T-helper 17 cell (primary cell): ENCODE measurements at regions not wholly inside any gene's neighbourhood (a gene's known extent, or its start where the extent isn't known, plus 50 kb on each side); places are given as distances from the start of the nearest gene placed in this dataset.

Experiments used
- ATAC-seq: fragments of 150-1000 bp; cut with Tn5 transposase; 2 replicates; pipeline ENCODE4 v1.10.0; 2021; ENCODE audit warnings: mild to moderate bottlenecking, moderate library complexity
- DNase-seq, 3 donors: peaks; one replicate each; pipeline versions ENCODE4 v3.0.0 to v3.0.0-alpha.2; 2020 to 2021
- H3K9me3 ChIP-seq: one replicate; pipeline ENCODE4 v1.7.0; 2013; ENCODE audit warnings: low read length, mild to moderate bottlenecking; ENCODE audit not compliant: control insufficient read depth, poor library complexity, severe bottlenecking
- H3K27ac Mint-ChIP-seq: one replicate; pipeline ENCODE4 v1.8.0; 2022; ENCODE audit warnings: mild to moderate bottlenecking, moderate library complexity, mixed read lengths
- H3K27me3 Mint-ChIP-seq: one replicate; pipeline ENCODE4 v1.8.0; 2022; ENCODE audit warnings: mixed read lengths
- H3K36me3 Mint-ChIP-seq: one replicate; pipeline ENCODE4 v1.8.0; 2022; ENCODE audit warnings: low read depth, mixed read lengths
- H3K4me1 Mint-ChIP-seq: one replicate; pipeline ENCODE4 v1.8.0; 2022; ENCODE audit warnings: mild to moderate bottlenecking, mixed read lengths
- H3K4me3 Mint-ChIP-seq: one replicate; pipeline ENCODE4 v1.8.0; 2022; ENCODE audit warnings: mild to moderate bottlenecking, moderate library complexity, mixed read lengths

DNA sequence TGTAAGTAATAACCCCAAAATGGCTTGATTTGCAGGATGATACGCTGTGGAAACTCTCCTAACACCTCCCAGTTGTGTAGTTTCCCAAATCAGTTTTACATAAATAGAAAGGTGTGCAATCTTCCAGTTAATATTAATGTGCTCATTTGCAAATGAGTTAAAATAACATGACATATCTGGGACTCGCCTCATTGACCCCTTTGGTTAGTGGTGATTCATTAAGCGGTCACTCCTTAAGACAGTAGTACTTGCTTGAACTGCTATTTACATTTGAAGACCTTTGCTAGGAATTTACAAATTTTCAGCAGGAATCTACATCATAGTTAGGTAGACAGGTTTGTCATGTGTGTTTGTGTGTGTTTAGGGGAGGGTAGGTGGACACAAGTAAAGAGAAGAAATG, 1367.7 kb upstream of the CELF4 start:
- H3K27ac Mint-ChIP-seq = no peak overlapping the region
- no peaks in the 10 kb centered on the region for H3K27me3 Mint-ChIP-seq
- no peaks in the 10 kb centered on the region for H3K4me1 Mint-ChIP-seq

GRCh38 chr18:38932752-38933151, 1367.2 kb upstream of the CELF4 start:
- no peaks in the 10 kb centered on the region for H3K9me3 ChIP-seq
- H3K4me3 Mint-ChIP-seq = no peak overlapping the region
- no peak overlapping the region for H3K27ac Mint-ChIP-seq
- DNase-seq (no peak), ATAC-seq (no peak)
- no peaks in the 10 kb centered on the region for H3K27me3 Mint-ChIP-seq
- H3K36me3 Mint-ChIP-seq = no peaks in the 10 kb centered on the region
- no peaks in the 10 kb centered on the region for H3K4me1 Mint-ChIP-seq

More for the DNA sequence above, 1367.7 kb upstream of the CELF4 start:
- no peak for DNase-seq
- ATAC-seq = no peak
- no peaks in the 10 kb centered on the region for H3K36me3 Mint-ChIP-seq
- no peaks in the 10 kb centered on the region for H3K9me3 ChIP-seq
- no peak overlapping the region for H3K4me3 Mint-ChIP-seq

- H3K27ac Mint-ChIP-seq = no peak overlapping the region
- H3K36me3 Mint-ChIP-seq = no peaks in the 10 kb centered on the region
- ATAC-seq (no peak), DNase-seq (no peak)
- no peak overlapping the region for H3K4me3 Mint-ChIP-seq
- H3K27me3 Mint-ChIP-seq = no peaks in the 10 kb centered on the region
- no peaks in the 10 kb centered on the region for H3K9me3 ChIP-seq
- no peaks in the 10 kb centered on the region for H3K4me1 Mint-ChIP-seq
Observed at GRCh38 chr18:38931754-38932050, 1366.1 kb upstream of the CELF4 start.

DNA sequence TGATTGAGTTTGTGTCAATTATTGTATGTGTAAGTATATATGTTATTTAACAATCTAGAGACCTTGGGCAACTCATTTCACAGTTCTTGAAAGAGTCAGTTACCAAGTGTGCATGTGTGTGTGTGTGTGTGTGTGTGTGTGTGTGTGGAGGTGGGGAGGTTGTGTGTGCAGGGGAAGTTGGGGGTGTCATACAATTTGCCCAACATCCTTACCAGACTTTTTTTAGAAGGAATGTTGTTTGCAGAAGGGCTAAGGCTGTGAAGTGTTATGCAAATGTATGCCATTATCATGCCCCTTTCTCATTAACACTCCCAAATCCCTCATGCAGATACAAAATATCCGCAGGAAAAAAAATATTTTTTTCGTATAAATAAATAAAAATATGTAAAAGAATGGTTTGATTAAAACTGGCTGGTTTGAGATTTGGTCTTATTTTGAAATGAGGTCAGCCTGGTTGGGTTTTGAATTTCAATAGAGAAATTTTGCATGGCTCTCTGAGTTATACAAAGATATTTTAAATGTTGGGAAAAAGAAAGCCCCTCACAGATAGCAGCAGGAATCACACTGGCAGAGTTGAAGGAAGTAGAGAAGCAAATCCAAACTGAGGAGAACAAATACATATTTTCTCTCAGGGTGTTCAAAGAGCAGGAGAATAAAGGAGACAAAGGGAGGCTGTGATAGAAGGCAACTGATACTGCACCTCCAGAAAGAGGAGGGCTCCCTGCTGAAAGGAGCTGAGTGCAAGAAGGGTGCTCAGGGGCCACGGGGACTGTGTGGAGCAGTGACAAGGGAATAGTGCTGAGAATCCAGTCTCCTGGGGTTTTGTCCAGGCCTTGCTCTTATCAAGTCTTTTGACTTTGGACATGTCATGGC, 1365.5 kb upstream of the CELF4 start:
- no peaks in the 10 kb centered on the region for H3K9me3 ChIP-seq
- Mint-ChIP-seq H3K4me3 (no peak overlapping the region), H3K36me3 (no peaks in the 10 kb centered on the region), H3K4me1 (no peaks in the 10 kb centered on the region), H3K27ac (no peak overlapping the region), H3K27me3 (no peaks in the 10 kb centered on the region)
- DNase-seq = no peak
- ATAC-seq = no peak

- no peaks in the 10 kb centered on the region for H3K4me1 Mint-ChIP-seq
- no peaks in the 10 kb centered on the region for H3K36me3 Mint-ChIP-seq
- no peaks in the 10 kb centered on the region for H3K9me3 ChIP-seq
- ATAC-seq = no peak
- peaks cover 5% of the 10 kb centered on the region for H3K27me3 Mint-ChIP-seq
- H3K4me3 Mint-ChIP-seq = no peak overlapping the region
- H3K27ac Mint-ChIP-seq = no peak overlapping the region
- no peak for DNase-seq
Observed at GRCh38 chr18:38923540-38923939, 1357.9 kb upstream of the CELF4 start.

- no peaks in the 10 kb centered on the region for H3K36me3 Mint-ChIP-seq
- H3K4me1 Mint-ChIP-seq = no peaks in the 10 kb centered on the region
- H3K27me3 Mint-ChIP-seq = peaks cover 5% of the 10 kb centered on the region
- ATAC-seq (no peak), DNase-seq (no peak)
- H3K27ac Mint-ChIP-seq = no peak overlapping the region
- H3K9me3 ChIP-seq = no peaks in the 10 kb centered on the region
- H3K4me3 Mint-ChIP-seq = no peak overlapping the region
Observed at GRCh38 chr18:38923126-38923525, 1357.5 kb upstream of the CELF4 start.

DNA sequence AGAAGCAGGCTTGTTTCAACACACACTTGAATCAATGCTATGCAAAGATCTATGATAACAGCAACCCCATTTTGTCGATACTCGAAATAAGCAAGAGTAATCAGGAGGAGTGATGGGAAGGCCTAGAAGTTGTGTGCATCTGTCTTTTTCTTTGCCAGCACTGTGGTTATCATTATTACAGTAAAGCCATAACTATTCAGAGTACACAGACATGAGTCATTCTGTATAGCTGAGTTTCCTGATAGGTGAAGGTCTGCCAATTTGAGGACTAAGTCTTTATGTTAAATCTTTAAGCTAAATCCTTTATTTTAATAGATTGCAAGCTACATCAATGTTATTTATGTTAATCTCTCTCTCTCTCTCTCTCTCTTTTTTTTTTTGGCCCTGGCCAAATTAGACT, 1344.4 kb upstream of the CELF4 start:
- H3K27me3 Mint-ChIP-seq = no peaks in the 10 kb centered on the region
- no peaks in the 10 kb centered on the region for H3K36me3 Mint-ChIP-seq
- H3K4me3 Mint-ChIP-seq = no peak overlapping the region
- no peak overlapping the region for H3K27ac Mint-ChIP-seq
- H3K4me1 Mint-ChIP-seq = no peaks in the 10 kb centered on the region
- no peaks in the 10 kb centered on the region for H3K9me3 ChIP-seq
- no peak for DNase-seq
- ATAC-seq = no peak

DNA sequence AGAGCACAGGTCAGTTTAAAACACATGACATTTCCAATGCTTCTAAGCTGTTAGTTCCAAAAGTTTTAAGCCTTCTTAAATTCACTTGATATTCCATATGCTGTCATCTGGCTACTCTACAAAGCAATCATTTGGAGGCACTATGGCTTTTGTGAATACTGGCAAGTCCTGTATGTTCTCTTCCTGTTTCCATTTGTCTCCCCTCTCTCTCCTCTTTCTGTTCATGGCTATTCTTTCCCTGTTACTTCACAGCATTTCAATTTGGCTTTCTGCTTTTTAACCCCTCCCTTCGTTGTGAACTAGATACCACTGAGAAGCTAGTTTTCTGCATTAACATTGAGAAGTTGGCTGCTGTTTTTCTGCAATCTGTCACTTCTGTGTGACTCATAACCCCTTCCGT, 1337.2 kb upstream of the CELF4 start:
- H3K27me3 Mint-ChIP-seq = no peaks in the 10 kb centered on the region
- H3K27ac Mint-ChIP-seq = no peak overlapping the region
- no peaks in the 10 kb centered on the region for H3K4me1 Mint-ChIP-seq
- H3K9me3 ChIP-seq = no peaks in the 10 kb centered on the region
- no peak for ATAC-seq
- no peak overlapping the region for H3K4me3 Mint-ChIP-seq
- H3K36me3 Mint-ChIP-seq = no peaks in the 10 kb centered on the region
- no peak for DNase-seq

- ATAC-seq = no peak
- Mint-ChIP-seq H3K27ac (no peak overlapping the region), H3K4me3 (no peak overlapping the region), H3K4me1 (no peaks in the 10 kb centered on the region), H3K27me3 (no peaks in the 10 kb centered on the region), H3K36me3 (no peaks in the 10 kb centered on the region)
- H3K9me3 ChIP-seq = no peaks in the 10 kb centered on the region
- no peak for DNase-seq
Observed at GRCh38 chr18:38900445-38900844, 1334.8 kb upstream of the CELF4 start.

DNA sequence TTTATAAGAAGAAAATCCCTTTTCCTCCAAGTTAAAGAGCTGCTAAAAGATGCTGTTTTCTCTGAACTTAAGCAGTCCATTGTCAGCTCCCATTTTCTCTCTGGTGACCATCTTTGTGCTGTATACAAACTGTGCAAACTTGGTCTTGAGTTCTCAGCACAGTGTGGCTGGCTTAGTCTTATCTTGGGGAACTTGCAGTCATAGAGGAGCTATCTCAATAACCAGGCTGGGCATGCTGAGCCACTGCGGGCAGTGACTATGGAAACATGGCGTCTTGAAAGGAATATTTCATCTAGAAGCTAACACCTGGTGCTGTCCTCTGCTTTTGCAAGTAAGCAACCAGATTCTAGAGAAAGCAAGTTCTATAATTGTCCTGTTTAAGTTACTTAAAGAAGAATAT, 1334.4 kb upstream of the CELF4 start:
- Mint-ChIP-seq H3K4me1 (no peaks in the 10 kb centered on the region), H3K36me3 (no peaks in the 10 kb centered on the region), H3K27me3 (no peaks in the 10 kb centered on the region), H3K4me3 (no peak overlapping the region), H3K27ac (no peak overlapping the region)
- no peak for ATAC-seq
- DNase-seq = no peak
- no peaks in the 10 kb centered on the region for H3K9me3 ChIP-seq

DNA sequence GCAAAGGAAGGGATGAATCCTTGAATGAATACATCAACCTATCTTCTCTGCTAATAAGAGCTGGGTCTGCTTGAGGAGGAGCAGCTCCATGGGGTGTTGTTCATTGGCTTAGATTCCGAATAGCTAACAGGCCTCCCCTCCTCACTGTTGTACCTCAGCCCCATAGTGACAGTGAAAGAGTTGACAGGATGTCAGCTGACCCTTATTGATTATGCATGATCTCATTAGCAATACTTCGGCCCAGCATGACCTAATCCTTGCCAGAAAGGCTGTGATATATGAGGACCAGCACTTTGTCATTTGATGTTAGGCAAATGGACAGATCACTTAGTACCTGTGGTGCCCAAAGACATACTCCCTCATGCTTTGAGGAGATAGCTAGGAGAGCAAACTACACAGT, 1333.7 kb upstream of the CELF4 start:
- no peaks in the 10 kb centered on the region for H3K9me3 ChIP-seq
- DNase-seq (no peak), ATAC-seq (no peak)
- H3K27ac Mint-ChIP-seq = no peak overlapping the region
- no peaks in the 10 kb centered on the region for H3K36me3 Mint-ChIP-seq
- H3K4me1 Mint-ChIP-seq = no peaks in the 10 kb centered on the region
- no peaks in the 10 kb centered on the region for H3K27me3 Mint-ChIP-seq
- H3K4me3 Mint-ChIP-seq = no peak overlapping the region

- Mint-ChIP-seq H3K36me3 (no peaks in the 10 kb centered on the region), H3K4me1 (no peaks in the 10 kb centered on the region), H3K27ac (no peak overlapping the region), H3K27me3 (no peaks in the 10 kb centered on the region), H3K4me3 (no peak overlapping the region)
- ATAC-seq = no peak
- peaks cover under 1% of the 10 kb centered on the region for H3K9me3 ChIP-seq
- DNase-seq = no peak
Observed at GRCh38 chr18:38898167-38898566, 1332.6 kb upstream of the CELF4 start.

DNA sequence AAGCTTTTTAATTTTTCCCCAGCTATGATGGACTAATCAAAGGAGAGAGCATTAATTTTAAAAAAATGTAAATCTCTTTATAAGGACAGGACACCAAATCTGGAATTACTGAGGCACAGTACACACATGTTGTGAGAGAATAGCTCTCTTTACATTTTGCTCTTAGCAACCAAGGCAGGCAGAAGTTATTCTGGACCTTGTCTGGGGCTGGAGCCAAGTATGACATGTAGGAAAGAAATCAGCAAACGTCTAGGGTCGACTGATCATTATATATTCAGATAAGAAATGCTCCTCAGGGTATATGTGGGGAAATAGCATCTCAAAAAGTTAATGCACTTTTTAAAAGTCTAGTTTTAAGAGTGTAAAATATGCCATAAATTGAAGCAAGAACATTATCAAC, 1330.0 kb upstream of the CELF4 start:
- Mint-ChIP-seq H3K36me3 (no peaks in the 10 kb centered on the region), H3K27me3 (no peaks in the 10 kb centered on the region), H3K4me3 (no peak overlapping the region), H3K27ac (no peak overlapping the region), H3K4me1 (no peaks in the 10 kb centered on the region)
- peaks cover 3% of the 10 kb centered on the region for H3K9me3 ChIP-seq
- no peak for ATAC-seq
- DNase-seq = no peak

- DNase-seq = no peak
- Mint-ChIP-seq H3K4me3 (no peak overlapping the region), H3K27ac (no peak overlapping the region), H3K36me3 (no peaks in the 10 kb centered on the region), H3K4me1 (no peaks in the 10 kb centered on the region), H3K27me3 (no peaks in the 10 kb centered on the region)
- no peaks in the 10 kb centered on the region for H3K9me3 ChIP-seq
- ATAC-seq = no peak
Observed at GRCh38 chr18:38887671-38888020, 1322.0 kb upstream of the CELF4 start.
